ENCODE measurements at regions not wholly inside any gene's neighbourhood (a gene's known extent, or its start where the extent isn't known, plus 50 kb on each side); places are given as distances from the start of the nearest gene placed in this dataset.

DNA sequence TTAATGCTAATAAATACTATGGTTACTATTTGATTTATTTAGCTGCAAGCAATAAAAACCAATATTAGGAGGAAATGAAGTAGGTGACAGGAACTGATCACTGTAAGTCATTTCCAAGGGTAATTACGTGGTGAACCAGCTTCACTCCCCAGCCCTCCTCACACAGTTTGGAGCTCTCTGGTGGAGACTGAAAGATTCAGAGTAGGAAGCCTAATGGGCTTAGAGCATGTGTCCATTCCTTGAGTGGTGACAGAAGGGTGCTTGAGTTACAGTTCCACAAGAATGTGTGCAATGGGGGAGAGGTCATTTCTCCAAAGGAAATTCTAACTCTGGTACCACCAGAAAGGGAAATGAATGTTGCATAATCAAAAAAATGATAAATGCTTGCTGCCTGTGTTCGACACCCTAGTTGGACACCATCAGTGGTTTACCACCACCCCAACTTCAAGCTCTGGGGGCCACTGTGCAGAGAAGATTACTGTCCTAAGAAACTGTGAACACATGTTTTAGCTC, 285.1 kb upstream of the MMADHC start:
- no peak for TF ChIP-seq POLR2AphosphoS5 (IDR thresholded peaks at IDR 0.05)
- no peak for TF ChIP-seq POLR2A (IDR thresholded peaks at IDR 0.05)

Data from stomach (tissue), 4 donors.